OCI-LY7 (cell line): ENCODE measurements at regions not wholly inside any gene's neighbourhood (a gene's known extent, or its start where the extent isn't known, plus 50 kb on each side); places are given as distances from the start of the nearest gene placed in this dataset.

Experiments
- BruUV-seq: library from RNA; stranded (reverse); fragments of 400-500 nt; replicated peaks from 2 replicates; lab custom pipeline; 2021; lab: Mats Ljungman, UMichigan
- CTCF ChIA-PET: fragments of 300-600 bp; sonication (Branson Sonifier 250); formaldehyde crosslinking; loops from one replicate; lab custom pipeline; 2022; ENCODE audit warnings: antibody characterized with exemption; ENCODE audit not compliant: unreplicated experiment; lab: Charles Lee
- POLR2A ChIA-PET: fragments of 300-600 bp; sonication (Branson Sonifier 250); formaldehyde crosslinking; loops from one replicate; lab custom pipeline; 2022; ENCODE audit warnings: antibody characterized with exemption; lab: Charles Lee
- DNase-seq: peaks from one replicate; pipeline ENCODE4 v3.0.0-alpha.2; 2015; ENCODE audit warnings: low spot score
- H2AFZ ChIP-seq: fragments of 200-600 bp; sonication (generic), shearing (Covaris generic); 2 replicates; pipeline ENCODE4 v1.6.1; 2014; ENCODE audit warnings: mild to moderate bottlenecking, antibody characterized with exemption, low read length, moderate library complexity
- H3K27ac ChIP-seq: fragments of 200-600 bp; sonication (generic); 2 replicates; pipeline ENCODE4 v1.5.1; 2014; ENCODE audit warnings: mixed run types, low read depth, mild to moderate bottlenecking, moderate library complexity, low read length, inconsistent platforms; ENCODE audit not compliant: poor library complexity, severe bottlenecking
- H3K36me3 ChIP-seq: fragments of 200-600 bp; sonication (generic); 2 replicates; pipeline ENCODE4 v1.6.1; 2014; ENCODE audit warnings: mild to moderate bottlenecking, antibody characterized with exemption, low read length, moderate library complexity, mixed read lengths; ENCODE audit not compliant: insufficient read depth
- H3K4me1 ChIP-seq: fragments of 200-600 bp; sonication (generic); 2 replicates; pipeline ENCODE4 v1.5.1; 2014; ENCODE audit warnings: mild to moderate bottlenecking, low read length; ENCODE audit not compliant: insufficient read depth, poor library complexity, severe bottlenecking
- H3K4me2 ChIP-seq: fragments of 200-600 bp; sonication (generic); 2 replicates; pipeline ENCODE4 v1.6.1; 2014; ENCODE audit warnings: mild to moderate bottlenecking, low read length
- H3K4me3 ChIP-seq: fragments of 200-600 bp; sonication (generic); 2 replicates; pipeline ENCODE4 v1.5.1; 2014; ENCODE audit warnings: mild to moderate bottlenecking, low read depth, low read length; ENCODE audit not compliant: poor library complexity, severe bottlenecking
- H3K79me2 ChIP-seq: fragments of 200-600 bp; sonication (generic); 2 replicates; pipeline ENCODE4 v1.6.1; 2016; ENCODE audit warnings: low read depth, mild to moderate bottlenecking, low read length, moderate library complexity, mixed read lengths; ENCODE audit not compliant: insufficient read depth
- H3K9me2 ChIP-seq: fragments of 200-600 bp; sonication (generic); 2 replicates; pipeline ENCODE4 v1.6.1; 2016; ENCODE audit warnings: mild to moderate bottlenecking, low read length, mixed read lengths; ENCODE audit not compliant: insufficient read depth
- H3K9me3 ChIP-seq: fragments of 200-600 bp; sonication (generic); 2 replicates; pipeline ENCODE4 v1.6.1; 2014; ENCODE audit warnings: mild to moderate bottlenecking, mixed run types, low read length, mixed read lengths
- H4K20me1 ChIP-seq: fragments of 200-600 bp; sonication (generic); 2 replicates; pipeline ENCODE4 v1.6.1; 2014; ENCODE audit warnings: mild to moderate bottlenecking, antibody characterized with exemption, low read length, moderate library complexity, mixed read lengths; ENCODE audit not compliant: insufficient read depth
- EZH2phosphoT487 ChIP-seq: fragments of 200-600 bp; sonication (generic); IDR thresholded peaks from 2 replicates; pipeline ENCODE4 v1.6.1; 2018; ENCODE audit warnings: low read depth, borderline replicate concordance, mild to moderate bottlenecking, mixed run types, antibody characterized with exemption, low read length, moderate library complexity, mixed read lengths
- intact Hi-C: fragments of 100-400 bp; cut with micrococcal nuclease; formaldehyde crosslinking; loops from one replicate; pipeline ENCODE4 v1.10.0; 2022; ENCODE audit not compliant: unreplicated experiment
- TF ChIP-seq, protein P1 (sequence below): fragments of 200-600 bp; sonication (generic); conservative IDR thresholded peaks from 2 replicates; pipeline ENCODE4 v1.5.1; 2014; ENCODE audit warnings: mild to moderate bottlenecking, antibody characterized with exemption, low read length, moderate library complexity, mixed read lengths

DNA sequence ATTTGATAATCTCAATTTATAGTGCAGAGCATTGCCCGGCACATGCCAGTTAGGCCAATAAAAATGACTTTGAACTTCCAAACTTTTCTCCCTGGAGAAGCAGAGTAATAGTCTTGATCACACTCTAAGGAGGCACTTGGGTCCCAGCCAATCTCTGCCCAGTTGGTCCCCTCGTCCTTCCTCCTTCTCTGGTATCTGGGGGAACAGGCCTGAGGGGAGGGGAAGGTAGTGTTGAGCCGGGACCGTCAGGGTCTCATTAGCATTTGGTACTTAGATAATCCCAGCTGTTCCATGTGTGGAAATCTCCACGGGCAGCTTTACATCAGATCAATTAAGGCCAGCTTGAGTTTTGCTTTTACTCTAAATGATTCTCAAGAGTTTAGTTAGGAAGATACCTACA lies 70.1 kb downstream of the ZNF641 start:
- ChIA-PET POLR2A (interaction anchor here (1.6 kb wide), 1 partner anchor 200 kb away, joined by 3 read pairs; no protein-coding TSS in a partner anchor), CTCF (no interaction called here)
- H3K4me2 ChIP-seq, result no peak overlapping the region
- TF ChIP-seq, protein P1, sequence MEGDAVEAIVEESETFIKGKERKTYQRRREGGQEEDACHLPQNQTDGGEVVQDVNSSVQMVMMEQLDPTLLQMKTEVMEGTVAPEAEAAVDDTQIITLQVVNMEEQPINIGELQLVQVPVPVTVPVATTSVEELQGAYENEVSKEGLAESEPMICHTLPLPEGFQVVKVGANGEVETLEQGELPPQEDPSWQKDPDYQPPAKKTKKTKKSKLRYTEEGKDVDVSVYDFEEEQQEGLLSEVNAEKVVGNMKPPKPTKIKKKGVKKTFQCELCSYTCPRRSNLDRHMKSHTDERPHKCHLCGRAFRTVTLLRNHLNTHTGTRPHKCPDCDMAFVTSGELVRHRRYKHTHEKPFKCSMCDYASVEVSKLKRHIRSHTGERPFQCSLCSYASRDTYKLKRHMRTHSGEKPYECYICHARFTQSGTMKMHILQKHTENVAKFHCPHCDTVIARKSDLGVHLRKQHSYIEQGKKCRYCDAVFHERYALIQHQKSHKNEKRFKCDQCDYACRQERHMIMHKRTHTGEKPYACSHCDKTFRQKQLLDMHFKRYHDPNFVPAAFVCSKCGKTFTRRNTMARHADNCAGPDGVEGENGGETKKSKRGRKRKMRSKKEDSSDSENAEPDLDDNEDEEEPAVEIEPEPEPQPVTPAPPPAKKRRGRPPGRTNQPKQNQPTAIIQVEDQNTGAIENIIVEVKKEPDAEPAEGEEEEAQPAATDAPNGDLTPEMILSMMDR, result no peak
- TF ChIP-seq EZH2phosphoT487, result no peak
- no peak for DNase-seq
- H3K36me3 ChIP-seq, result no peaks in the 10 kb centered on the region
- H2AFZ ChIP-seq, result no peak overlapping the region
- H3K79me2 ChIP-seq, result no peaks in the 10 kb centered on the region
- intact Hi-C loops, result no loop called here
- H3K9me2 ChIP-seq, result no peaks in the 10 kb centered on the region
- no peak overlapping the region for H3K4me3 ChIP-seq
- no peaks in the 10 kb centered on the region for H4K20me1 ChIP-seq
- H3K27ac ChIP-seq, result no peak overlapping the region
- H3K4me1 ChIP-seq, result no peaks in the 10 kb centered on the region
- no peaks in the 10 kb centered on the region for H3K9me3 ChIP-seq
- BruUV-seq, result no TSS peak

DNA sequence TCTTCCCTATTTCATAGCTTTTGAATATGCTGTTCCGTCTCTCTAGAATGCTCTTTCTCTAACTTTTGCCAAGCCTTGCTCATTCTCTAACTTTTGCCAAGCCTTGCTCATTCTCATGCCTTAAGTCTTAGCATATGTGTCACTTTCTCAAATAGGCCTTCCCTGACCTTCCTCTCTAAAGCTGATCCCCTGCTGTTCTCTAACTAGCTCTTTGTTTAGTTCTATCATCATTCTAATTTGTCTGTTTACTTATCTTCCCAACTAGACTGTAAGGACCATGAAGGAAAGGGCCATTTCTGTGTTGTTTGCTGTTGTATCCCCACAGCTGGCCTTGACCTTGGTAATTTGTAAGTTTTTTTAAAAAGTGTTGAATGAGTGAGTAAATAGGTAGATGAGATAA lies 71.1 kb downstream of the ZNF641 start:
- ChIA-PET POLR2A (interaction anchor here (0.6 to 1.6 kb wide), 2 partner anchors 12 to 201 kb away, joined by 3 to 4 read pairs; no protein-coding TSS in a partner anchor), CTCF (no interaction called here)
- Histone ChIP-seq H3K4me3 (no peak overlapping the region), H3K9me2 (no peaks in the 10 kb centered on the region), H3K4me2 (no peak overlapping the region), H2AFZ (no peak overlapping the region), H3K4me1 (no peaks in the 10 kb centered on the region), H3K9me3 (no peaks in the 10 kb centered on the region), H3K36me3 (no peaks in the 10 kb centered on the region), H3K79me2 (no peaks in the 10 kb centered on the region), H3K27ac (no peak overlapping the region), H4K20me1 (no peaks in the 10 kb centered on the region)
- intact Hi-C loops, result no loop called here
- no peak for DNase-seq
- no TSS peak for BruUV-seq
- no peak for TF ChIP-seq EZH2phosphoT487
- TF ChIP-seq, protein P1, result no peak

DNA sequence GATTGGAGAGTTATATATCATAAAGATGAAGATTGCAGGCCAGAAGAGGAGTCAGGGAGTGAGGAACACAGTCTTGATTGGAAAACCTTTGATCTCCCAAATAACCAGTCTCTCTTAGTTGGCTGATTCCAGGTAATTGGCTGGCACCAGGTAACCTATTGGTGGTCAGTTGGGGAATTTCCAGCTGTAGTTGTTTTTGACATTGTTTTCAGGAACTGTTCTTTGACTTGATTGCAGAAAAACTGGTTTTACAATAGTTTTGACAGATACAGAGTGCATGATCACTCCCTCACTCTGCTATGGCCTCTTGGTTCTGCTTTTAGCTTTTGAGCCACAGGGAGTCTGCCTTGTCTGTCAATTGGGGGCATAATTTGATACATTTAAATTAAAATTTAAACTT lies 71.6 kb downstream of the ZNF641 start:
- TF ChIP-seq, protein P1, result no peak
- no peak for TF ChIP-seq EZH2phosphoT487
- Histone ChIP-seq H3K4me3 (no peak overlapping the region), H3K36me3 (no peaks in the 10 kb centered on the region), H3K79me2 (no peaks in the 10 kb centered on the region), H4K20me1 (no peaks in the 10 kb centered on the region), H3K9me3 (no peaks in the 10 kb centered on the region), H3K9me2 (no peaks in the 10 kb centered on the region), H2AFZ (no peak overlapping the region), H3K4me2 (no peak overlapping the region), H3K4me1 (no peaks in the 10 kb centered on the region), H3K27ac (no peak overlapping the region)
- no TSS peak for BruUV-seq
- DNase-seq, result no peak
- ChIA-PET POLR2A (interaction anchor here (0.6 kb wide), 1 partner anchor 11 kb away, joined by 4 read pairs; no protein-coding TSS in a partner anchor), CTCF (no interaction called here)
- intact Hi-C loops, result no loop called here
